SK-N-SH (cell line): ENCODE measurements at regions not wholly inside any gene's neighbourhood (a gene's known extent, or its start where the extent isn't known, plus 50 kb on each side); places are given as distances from the start of the nearest gene placed in this dataset.

Source experiments
- CTCF ChIA-PET: fragments of 300-600, 350-600 bp; formaldehyde crosslinking; extraction: SDS; loops from one replicate; lab custom pipeline; 2021; lab: Yijun Ruan, JAX
- POLR2A ChIA-PET: fragments of 350-600 bp; sonication (Branson Sonifier 250); formaldehyde crosslinking; extraction: SDS; loops from one replicate; lab custom pipeline; 2020; ENCODE audit warnings: antibody characterized with exemption, inconsistent platforms; lab: Yijun Ruan, JAX
- DNase-seq: peaks from one replicate; pipeline ENCODE4 v3.0.0; 2012
- H2AFZ ChIP-seq: fragments of 200-600 bp; sonication (generic); 2 replicates; pipeline ENCODE4 v1.8.1; 2016; ENCODE audit warnings: antibody characterized with exemption, mild to moderate bottlenecking, low read depth
- H3F3A ChIP-seq: fragments of 200-600 bp; sonication (generic); replicated peaks from 2 replicates; pipeline ENCODE3; 2016; ENCODE audit warnings: antibody characterized with exemption, mild to moderate bottlenecking; ENCODE audit not compliant: insufficient read depth
- H3K27ac ChIP-seq, 2 experiments: fragments of 200-500 bp in 1 of 2; fragments of 200-600 bp in 1 of 2; sonication (Bioruptor generic) in 1 of 2; sonication (generic), shearing (Covaris generic) in 1 of 2; 2 replicates each; pipeline versions ENCODE4 v1.5.1 to v1.6.1; 2014 to 2016; ENCODE audit warnings: low read depth in 2 of 2, inconsistent platforms in 1 of 2, low read length in 1 of 2, mild to moderate bottlenecking in 1 of 2, mixed read lengths in 1 of 2
- H3K27me3 ChIP-seq: fragments of 200-600 bp; sonication (generic), shearing (Covaris generic); 2 replicates; pipeline ENCODE4 v1.6.1; 2016; ENCODE audit warnings: mixed run types; ENCODE audit not compliant: insufficient read depth
- H3K36me3 ChIP-seq, 2 experiments: fragments of 200-500 bp in 1 of 2; fragments of 200-600 bp in 1 of 2; sonication (Bioruptor generic) in 1 of 2; sonication (generic) in 1 of 2; replicated peaks in 1 of 2; 2 replicates each; pipeline versions ENCODE3 to v1.5.1; 2014 to 2016; ENCODE audit warnings: low read length in 1 of 2, mild to moderate bottlenecking in 1 of 2; ENCODE audit not compliant: insufficient read depth in 2 of 2, control insufficient read depth in 1 of 2
- H3K4me1 ChIP-seq, 2 experiments: fragments of 200-500 bp in 1 of 2; fragments of 200-600 bp in 1 of 2; sonication (Bioruptor generic) in 1 of 2; sonication (generic), shearing (Covaris generic) in 1 of 2; 2 replicates each; pipeline versions ENCODE4 v1.5.1 to v1.6.1; 2014 to 2016; ENCODE audit warnings: low read depth in 1 of 2, low read length in 1 of 2, mixed run types in 1 of 2; ENCODE audit not compliant: insufficient read depth in 2 of 2, control insufficient read depth in 1 of 2
- H3K4me2 ChIP-seq: fragments of 200-600 bp; sonication (generic), shearing (Covaris generic); 2 replicates; pipeline ENCODE4 v1.6.1; 2017; ENCODE audit warnings: mixed run types
- H3K4me3 ChIP-seq, 2 experiments: fragments of 200-500 bp in 1 of 2; fragments of 200-600 bp in 1 of 2; sonication (Bioruptor generic) in 1 of 2; sonication (generic), shearing (Covaris generic) in 1 of 2; 2 replicates each; pipeline versions ENCODE4 v1.5.1 to v1.8.1; 2014 to 2016; ENCODE audit warnings: low read depth in 2 of 2, inconsistent platforms in 1 of 2, low read length in 1 of 2, mild to moderate bottlenecking in 1 of 2, mixed read lengths in 1 of 2, moderate library complexity in 1 of 2
- H3K79me2 ChIP-seq: fragments of 200-600 bp; sonication (generic); 2 replicates; pipeline ENCODE4 v1.8.1; 2017; ENCODE audit warnings: mild to moderate bottlenecking; ENCODE audit not compliant: insufficient read depth
- H3K9ac ChIP-seq: fragments of 200-600 bp; sonication (generic); 2 replicates; pipeline ENCODE4 v1.6.1; 2017; ENCODE audit warnings: mixed run types
- H3K9me2 ChIP-seq: fragments of 200-600 bp; sonication (generic); 2 replicates; pipeline ENCODE4 v1.6.1; 2017; ENCODE audit warnings: mixed run types
- H3K9me3 ChIP-seq: fragments of 200-600 bp; sonication (generic); 2 replicates; pipeline ENCODE4 v1.6.1; 2017; ENCODE audit warnings: mixed run types, mild to moderate bottlenecking, moderate library complexity
- H4K20me1 ChIP-seq: fragments of 200-600 bp; sonication (generic); 2 replicates; pipeline ENCODE4 v1.6.1; 2017; ENCODE audit warnings: mild to moderate bottlenecking, mixed run types; ENCODE audit not compliant: insufficient read depth
- FOSL2 ChIP-seq: IDR thresholded peaks from 2 replicates; pipeline ENCODE4 v1.4.0; 2012; ENCODE audit warnings: low read depth, mild to moderate bottlenecking, moderate library complexity, borderline replicate concordance
- GABPA ChIP-seq: IDR thresholded peaks from 2 replicates; pipeline ENCODE4 v1.4.0; 2012; ENCODE audit warnings: low read depth, mild to moderate bottlenecking
- GATA2 ChIP-seq: sonication (generic); formaldehyde crosslinking; IDR thresholded peaks from 2 replicates; pipeline ENCODE4 v1.5.0; 2020; ENCODE audit warnings: mild to moderate bottlenecking, missing genetic modification reagents
- JUND ChIP-seq: IDR thresholded peaks from 2 replicates; pipeline ENCODE4 v1.4.0; 2012
- MXI1 ChIP-seq: IDR thresholded peaks from 2 replicates; pipeline ENCODE4 v1.6.1; 2012; ENCODE audit warnings: mild to moderate bottlenecking, low read depth, low read length, improper control_type of control experiment
- POLR2AphosphoS5 ChIP-seq: IDR thresholded peaks from 2 replicates; pipeline ENCODE4 v1.6.1; 2012; ENCODE audit warnings: low read depth, low read length
- RAD21 ChIP-seq: IDR thresholded peaks from 2 replicates; pipeline ENCODE4 v1.6.1; 2012; ENCODE audit warnings: mild to moderate bottlenecking, low read length
- RFX5 ChIP-seq: IDR thresholded peaks from 2 replicates; pipeline ENCODE4 v1.6.1; 2012; ENCODE audit warnings: mild to moderate bottlenecking, improper control_type of control experiment, low read length
- RXRA ChIP-seq: IDR thresholded peaks from 2 replicates; pipeline ENCODE4 v1.4.0; 2012; ENCODE audit warnings: low read depth, mild to moderate bottlenecking, borderline replicate concordance
- SMC3 ChIP-seq: IDR thresholded peaks from 2 replicates; pipeline ENCODE4 v1.6.1; 2012; ENCODE audit warnings: low read depth, low read length, improper control_type of control experiment
- TCF12 ChIP-seq: IDR thresholded peaks from 2 replicates; pipeline ENCODE4 v1.4.0; 2012
- TEAD4 ChIP-seq: IDR thresholded peaks from 2 replicates; pipeline ENCODE4 v1.4.0; 2012; ENCODE audit warnings: mild to moderate bottlenecking, borderline replicate concordance; ENCODE audit not compliant: insufficient read depth
- YY1 ChIP-seq: IDR thresholded peaks from 2 replicates; pipeline ENCODE4 v1.4.0; 2012; ENCODE audit warnings: low read depth, mild to moderate bottlenecking
- WGBS: methylation state at CpG from one replicate; pipeline ENCODE4 v1.1.6; 2017; ENCODE audit warnings: low lambda C conversion rate; 5-methylcytosine and 5-hydroxymethylcytosine counted together
- TF ChIP-seq, protein P1 (sequence below): IDR thresholded peaks from 2 replicates; pipeline ENCODE4 v1.6.1; 2012; ENCODE audit warnings: mild to moderate bottlenecking, low read depth, low read length, moderate library complexity
- TF ChIP-seq, protein P2 (sequence below): fragments of 150-350 bp; IDR thresholded peaks from 2 replicates; pipeline ENCODE4 v1.6.1; 2016; ENCODE audit warnings: mild to moderate bottlenecking, low read depth, low read length

DNA sequence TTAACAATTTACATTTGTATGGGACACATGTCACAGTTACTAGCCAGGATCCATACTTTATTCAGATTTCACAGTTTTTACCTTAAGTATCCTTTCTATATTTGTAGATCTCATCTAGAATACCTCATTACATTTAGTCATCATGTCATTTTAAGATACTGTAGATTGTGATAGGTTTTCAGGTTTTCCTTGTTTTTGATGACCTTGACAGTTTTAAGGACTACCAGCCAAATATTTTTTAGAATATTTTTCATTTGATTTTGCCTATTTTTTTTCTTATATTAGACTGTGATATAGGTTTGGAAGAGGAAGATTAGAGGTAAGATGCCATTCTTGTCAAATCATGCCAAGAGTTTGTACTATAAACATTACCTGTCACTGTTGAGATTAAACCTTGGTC lies 460.3 kb downstream of the ANKRD7 start (continued):
- TF ChIP-seq RAD21 (no peak), RXRA (no peak), TCF12 (no peak), GATA2 (no peak), TEAD4 (no peak), GABPA (no peak), SMC3 (no peak)
- TF ChIP-seq, all 33 proteins: peak for 0

DNA sequence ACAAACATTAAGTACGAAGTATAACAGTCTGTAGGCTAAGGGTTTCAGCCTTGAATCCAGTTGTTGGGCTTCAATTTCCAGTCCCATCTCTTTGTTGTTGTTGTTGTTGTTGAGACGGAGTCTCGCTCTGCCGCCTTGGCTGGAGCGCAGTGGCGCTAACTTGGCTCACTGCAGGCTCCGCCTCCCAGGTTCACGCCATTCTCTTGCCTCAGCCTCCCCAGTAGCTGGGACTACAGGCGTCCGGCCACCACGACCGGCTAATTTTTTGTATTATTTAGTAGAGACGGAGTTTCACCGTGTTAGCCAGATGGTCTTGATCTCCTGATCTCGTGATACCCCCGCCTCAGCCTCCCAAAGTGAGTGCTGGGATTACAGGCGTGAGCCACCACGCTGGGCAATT lies 464.9 kb downstream of the ANKRD7 start:
- no peaks in the 10 kb centered on the region for H3K9me3 ChIP-seq
- no peak overlapping the region for H3K4me3 ChIP-seq
- H2AFZ ChIP-seq: no peak overlapping the region
- H3K4me1 ChIP-seq: no peaks in the 10 kb centered on the region; a peak in 1 of 4 replicates
- no peaks in the 10 kb centered on the region for H3K79me2 ChIP-seq
- H3K36me3 ChIP-seq: no peaks in the 10 kb centered on the region
- no peaks in the 10 kb centered on the region for H3F3A ChIP-seq
- no peak for DNase-seq
- no peaks in the 10 kb centered on the region for H4K20me1 ChIP-seq
- 72% methylated on average over 18 of the region's 18 CpGs for WGBS
- no peaks in the 10 kb centered on the region for H3K27me3 ChIP-seq
- H3K9me2 ChIP-seq: no peaks in the 10 kb centered on the region
- no peak overlapping the region for H3K4me2 ChIP-seq
- no peak overlapping the region for H3K27ac ChIP-seq
- TF ChIP-seq JUND (no peak), YY1 (no peak), FOSL2 (no peak), RFX5 (no peak), POLR2AphosphoS5 (no peak), MXI1 (no peak), TEAD4 (no peak)
- TF ChIP-seq, protein P1, sequence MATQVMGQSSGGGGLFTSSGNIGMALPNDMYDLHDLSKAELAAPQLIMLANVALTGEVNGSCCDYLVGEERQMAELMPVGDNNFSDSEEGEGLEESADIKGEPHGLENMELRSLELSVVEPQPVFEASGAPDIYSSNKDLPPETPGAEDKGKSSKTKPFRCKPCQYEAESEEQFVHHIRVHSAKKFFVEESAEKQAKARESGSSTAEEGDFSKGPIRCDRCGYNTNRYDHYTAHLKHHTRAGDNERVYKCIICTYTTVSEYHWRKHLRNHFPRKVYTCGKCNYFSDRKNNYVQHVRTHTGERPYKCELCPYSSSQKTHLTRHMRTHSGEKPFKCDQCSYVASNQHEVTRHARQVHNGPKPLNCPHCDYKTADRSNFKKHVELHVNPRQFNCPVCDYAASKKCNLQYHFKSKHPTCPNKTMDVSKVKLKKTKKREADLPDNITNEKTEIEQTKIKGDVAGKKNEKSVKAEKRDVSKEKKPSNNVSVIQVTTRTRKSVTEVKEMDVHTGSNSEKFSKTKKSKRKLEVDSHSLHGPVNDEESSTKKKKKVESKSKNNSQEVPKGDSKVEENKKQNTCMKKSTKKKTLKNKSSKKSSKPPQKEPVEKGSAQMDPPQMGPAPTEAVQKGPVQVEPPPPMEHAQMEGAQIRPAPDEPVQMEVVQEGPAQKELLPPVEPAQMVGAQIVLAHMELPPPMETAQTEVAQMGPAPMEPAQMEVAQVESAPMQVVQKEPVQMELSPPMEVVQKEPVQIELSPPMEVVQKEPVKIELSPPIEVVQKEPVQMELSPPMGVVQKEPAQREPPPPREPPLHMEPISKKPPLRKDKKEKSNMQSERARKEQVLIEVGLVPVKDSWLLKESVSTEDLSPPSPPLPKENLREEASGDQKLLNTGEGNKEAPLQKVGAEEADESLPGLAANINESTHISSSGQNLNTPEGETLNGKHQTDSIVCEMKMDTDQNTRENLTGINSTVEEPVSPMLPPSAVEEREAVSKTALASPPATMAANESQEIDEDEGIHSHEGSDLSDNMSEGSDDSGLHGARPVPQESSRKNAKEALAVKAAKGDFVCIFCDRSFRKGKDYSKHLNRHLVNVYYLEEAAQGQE: no peak
- TF ChIP-seq, protein P2, sequence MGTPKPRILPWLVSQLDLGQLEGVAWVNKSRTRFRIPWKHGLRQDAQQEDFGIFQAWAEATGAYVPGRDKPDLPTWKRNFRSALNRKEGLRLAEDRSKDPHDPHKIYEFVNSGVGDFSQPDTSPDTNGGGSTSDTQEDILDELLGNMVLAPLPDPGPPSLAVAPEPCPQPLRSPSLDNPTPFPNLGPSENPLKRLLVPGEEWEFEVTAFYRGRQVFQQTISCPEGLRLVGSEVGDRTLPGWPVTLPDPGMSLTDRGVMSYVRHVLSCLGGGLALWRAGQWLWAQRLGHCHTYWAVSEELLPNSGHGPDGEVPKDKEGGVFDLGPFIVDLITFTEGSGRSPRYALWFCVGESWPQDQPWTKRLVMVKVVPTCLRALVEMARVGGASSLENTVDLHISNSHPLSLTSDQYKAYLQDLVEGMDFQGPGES: no peak
- ChIA-PET POLR2A (no interaction called here), CTCF (interaction anchor here (0.6 to 1.4 kb wide), 2 partner anchors 12 to 1248 kb away, joined by 3 read pairs; no protein-coding TSS in a partner anchor)
- H3K9ac ChIP-seq: no peak overlapping the region
